ENCODE measurements at regions not wholly inside any gene's neighbourhood (a gene's known extent, or its start where the extent isn't known, plus 50 kb on each side); places are given as distances from the start of the nearest gene placed in this dataset.

- TF ChIP-seq CTCF (IDR thresholded peaks at IDR 0.05 in 2 of 3, conservative IDR thresholded peaks at IDR 0.05 in 1 of 3; ENCODE audit: borderline replicate concordance in 1 of 3, insufficient read depth in 1 of 3, low read depth in 2 of 3, low read length in 2 of 3), result no peak
- TF ChIP-seq FOSL1 (IDR thresholded peaks at IDR 0.05; ENCODE audit: low read depth), result peak; percentile 99
Observed at GRCh38 chr7:106717955-106718871, 57.3 kb upstream of the CCDC71L start.
